HG03432 (cell line): ENCODE measurements at regions not wholly inside any gene's neighbourhood (a gene's known extent, or its start where the extent isn't known, plus 50 kb on each side); places are given as distances from the start of the nearest gene placed in this dataset.
"Not testable (repeated sequence)": the region's sequence is repeated elsewhere in the genome, so short reads cannot be mapped to it uniquely, and the experiment has no call there.

ENCODE experiments used
- ATAC-seq: cut with Tn5 transposase; IDR thresholded peaks from one replicate; pipeline ENCODE4 v1.9.1; 2021; ENCODE audit warnings: mild to moderate bottlenecking, moderate library complexity; ENCODE audit not compliant: unreplicated experiment

DNA sequence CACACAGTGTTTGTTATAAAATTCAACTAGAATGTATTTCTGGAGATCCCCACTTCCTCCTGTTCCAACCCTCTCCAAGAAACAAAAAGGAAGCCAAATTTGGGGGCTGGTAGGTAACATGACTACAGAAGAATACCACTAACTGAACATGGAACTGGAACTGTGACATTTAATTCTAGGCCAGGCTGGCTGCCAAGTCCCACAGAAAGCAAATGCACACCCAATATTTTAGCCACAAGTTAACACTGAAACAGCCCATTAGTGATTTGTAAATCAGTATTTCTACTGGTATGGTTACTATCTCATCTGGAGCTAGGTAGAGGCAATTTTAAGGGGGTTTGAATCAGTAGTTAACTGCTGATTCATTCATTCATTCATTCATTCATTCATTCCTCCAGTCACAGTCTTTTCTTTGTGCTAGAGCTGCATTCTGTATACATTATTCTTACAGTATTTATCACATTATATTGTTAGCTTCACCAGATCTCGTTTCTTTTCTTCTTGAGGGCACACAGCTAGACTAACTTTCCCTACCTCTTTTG lies 131.7 kb upstream of the GDNF start:
- no peak for ATAC-seq

DNA sequence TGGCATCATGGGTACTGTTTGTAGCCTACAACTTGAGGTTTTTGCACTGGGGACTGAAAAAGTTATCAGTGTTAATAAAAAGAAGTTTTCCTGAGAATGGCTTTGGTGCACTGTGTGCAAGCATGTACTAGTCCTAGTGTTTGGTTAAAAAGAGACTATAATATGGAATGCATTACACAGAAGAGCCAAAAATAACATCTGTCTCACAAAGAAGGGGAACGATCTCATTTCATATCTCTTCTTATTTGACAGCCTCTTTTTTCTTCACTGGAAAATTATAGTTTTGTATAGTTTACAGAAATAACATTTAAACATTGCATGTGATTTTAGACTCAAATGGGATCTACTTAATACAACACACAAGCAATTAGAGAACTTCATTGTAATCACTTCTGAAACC lies 127.0 kb upstream of the GDNF start:
- no peak for ATAC-seq

DNA sequence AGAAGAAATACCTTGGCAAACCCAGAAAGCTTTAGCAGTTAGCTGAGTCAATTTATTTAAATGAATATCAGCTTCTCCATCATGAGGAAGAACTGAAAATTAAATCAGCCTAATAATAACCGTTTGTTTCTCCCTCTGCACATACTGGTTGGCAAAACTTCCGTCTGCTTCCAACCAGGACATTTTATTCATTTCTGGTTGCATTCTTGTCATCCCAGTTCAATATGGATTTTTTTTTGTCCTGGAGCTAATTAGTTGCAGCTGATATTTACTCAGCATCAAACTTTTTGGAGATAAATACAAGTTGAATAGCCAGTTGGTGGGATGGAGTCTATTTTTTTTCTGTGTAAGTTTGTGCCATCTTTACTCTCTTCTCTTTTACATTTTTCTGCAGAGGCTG lies 126.5 kb upstream of the GDNF start:
- no peak for ATAC-seq

DNA sequence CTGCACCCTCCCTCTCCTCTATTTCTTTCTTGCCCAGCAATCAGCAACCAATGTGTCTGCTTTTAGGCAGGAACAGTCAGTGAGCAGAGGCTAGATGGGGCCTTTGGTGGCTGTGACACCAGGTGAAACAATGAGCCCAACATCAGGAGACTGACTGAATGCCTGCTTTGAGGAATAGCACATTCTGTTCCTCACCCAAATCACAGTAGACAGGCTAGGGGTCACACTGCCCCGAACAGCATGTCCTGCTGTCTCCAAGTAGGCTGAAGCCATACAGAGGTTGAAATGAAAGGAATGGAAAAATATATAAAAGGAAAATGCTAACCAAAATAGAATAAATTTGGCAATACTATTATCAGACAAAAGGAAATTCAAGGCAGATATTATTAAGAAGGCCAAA lies 122.5 kb upstream of the GDNF start:
- no peak for ATAC-seq

DNA sequence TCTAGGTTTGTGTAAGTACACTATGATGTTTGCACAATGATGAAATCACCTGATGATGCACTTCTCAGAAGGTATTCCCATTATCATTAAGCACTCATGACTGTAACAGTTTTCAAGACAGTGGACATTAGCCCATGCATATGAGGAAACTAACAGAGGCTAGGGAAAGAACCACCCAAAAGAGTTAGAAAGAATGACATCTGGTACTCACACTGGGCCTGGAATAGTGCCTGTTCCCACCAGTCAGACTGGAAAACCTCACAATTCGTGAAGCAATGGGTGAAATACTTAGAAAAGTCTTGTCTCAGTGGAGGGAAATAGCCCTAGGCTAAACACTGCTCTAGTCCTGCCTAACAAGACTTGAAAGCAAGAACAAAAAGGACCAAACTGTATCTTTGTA lies 117.4 kb upstream of the GDNF start:
- ATAC-seq, result no peak

DNA sequence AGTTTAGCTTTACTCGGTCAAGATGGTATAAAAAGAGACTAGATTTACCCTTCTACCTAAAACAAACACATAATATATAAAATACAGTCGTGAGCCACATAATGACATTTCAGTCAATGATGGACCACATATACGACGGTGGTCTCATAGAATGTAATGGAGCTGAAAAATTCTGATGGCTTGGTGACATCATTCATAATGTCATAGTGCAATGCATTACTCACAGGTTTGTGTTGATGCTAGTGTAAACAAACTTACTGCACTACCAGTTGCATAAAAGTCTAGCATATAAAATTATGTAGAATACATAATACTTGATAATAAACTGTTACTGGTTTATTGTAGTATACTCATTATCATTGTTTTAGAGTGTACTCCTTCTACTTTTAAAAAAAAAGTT lies 115.9 kb upstream of the GDNF start:
- no peak for ATAC-seq

DNA sequence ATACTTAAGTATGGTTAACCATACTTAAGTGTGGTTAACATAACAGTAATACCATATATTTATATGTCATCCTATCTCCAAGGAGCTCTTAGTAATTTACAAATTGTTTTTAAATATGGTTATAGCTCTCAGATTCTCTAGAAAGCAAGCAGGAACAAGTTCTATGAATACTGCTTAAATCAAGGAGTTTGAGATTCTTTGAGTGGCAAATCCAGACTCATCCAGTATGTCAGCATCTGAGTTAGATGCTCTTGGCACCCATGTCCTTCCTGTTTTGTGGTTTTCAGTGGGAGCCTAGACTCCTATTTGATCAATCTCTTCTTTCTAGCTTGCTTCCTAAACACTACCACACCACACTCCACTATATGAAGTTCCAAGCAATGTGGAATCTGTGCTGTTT lies 114.7 kb upstream of the GDNF start:
- no peak for ATAC-seq

DNA sequence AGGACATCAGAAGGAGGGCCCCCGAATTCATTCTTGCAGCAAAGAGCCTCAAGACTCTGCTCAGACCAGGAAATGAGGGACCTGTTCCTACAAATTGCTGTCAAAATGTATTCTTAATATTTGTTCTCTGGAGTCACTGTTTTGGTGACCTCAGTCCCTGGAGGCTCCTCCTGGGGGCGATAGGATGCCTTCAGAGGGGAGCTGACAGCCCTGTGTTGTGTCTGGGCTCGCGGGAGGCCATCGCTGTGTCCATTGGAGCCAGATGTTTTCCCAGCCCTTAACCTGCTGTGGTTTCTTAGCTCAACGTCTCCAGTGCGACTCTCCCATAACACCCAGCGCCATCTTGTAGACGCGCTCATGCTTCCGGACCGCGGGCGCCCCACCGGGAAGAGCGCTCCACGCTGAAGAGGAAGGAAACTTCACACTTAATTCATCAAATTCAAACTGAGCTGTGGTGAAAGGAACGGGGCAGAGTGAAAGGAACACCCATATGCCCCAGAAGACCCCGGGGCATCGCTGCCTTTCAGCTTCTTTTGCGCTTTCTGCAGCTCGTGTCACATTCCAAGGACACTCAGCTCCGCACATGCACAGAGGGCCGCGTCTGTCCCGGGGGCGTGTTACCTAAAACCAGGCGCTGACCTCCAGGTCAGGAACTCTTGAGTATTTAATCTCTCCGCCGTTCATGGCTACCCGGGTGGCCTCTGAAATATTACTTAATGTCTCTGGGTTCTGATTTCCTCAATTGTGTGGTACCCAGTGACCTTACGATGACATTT lies 112.3 kb upstream of the GDNF start:
- ATAC-seq, result no peak

DNA sequence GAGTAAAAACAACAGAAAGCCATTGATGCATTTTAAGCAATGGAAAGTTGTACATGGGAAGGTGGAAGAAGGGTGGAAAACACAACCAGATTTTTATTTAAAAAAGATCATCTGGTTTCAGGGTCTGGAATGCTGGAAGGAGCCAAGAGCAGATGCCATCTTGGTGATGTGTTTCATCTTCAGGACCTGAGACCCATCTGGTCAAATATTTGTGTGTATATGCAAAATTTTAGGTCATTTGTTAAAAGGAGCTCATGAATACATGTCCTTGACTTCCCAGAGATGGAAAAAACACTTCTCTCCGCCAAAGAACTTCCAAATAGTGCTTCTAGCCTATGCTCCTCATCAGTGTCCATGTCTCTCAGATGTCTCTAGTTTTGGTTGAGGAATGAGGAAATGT lies 110.6 kb upstream of the GDNF start:
- no peak for ATAC-seq

DNA sequence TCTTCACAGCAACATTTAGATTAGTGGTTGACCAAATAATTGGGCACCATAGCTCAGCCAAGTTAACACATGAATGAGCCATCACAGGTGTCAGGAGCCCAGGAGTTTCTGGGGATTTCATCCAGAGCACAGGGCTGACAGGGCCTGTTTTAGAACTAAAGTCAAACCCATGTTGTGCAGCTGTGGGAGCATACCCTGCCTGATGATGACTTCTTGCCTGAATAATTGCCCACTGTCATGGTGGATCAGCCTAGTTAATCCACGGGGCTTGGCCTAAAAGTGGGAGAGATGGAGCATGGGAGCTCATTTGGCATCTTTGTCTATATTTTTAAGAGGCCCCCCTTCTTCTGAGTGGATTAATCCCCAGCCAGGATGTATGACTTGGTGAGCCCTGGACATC lies 105.6 kb upstream of the GDNF start:
- no peak for ATAC-seq

DNA sequence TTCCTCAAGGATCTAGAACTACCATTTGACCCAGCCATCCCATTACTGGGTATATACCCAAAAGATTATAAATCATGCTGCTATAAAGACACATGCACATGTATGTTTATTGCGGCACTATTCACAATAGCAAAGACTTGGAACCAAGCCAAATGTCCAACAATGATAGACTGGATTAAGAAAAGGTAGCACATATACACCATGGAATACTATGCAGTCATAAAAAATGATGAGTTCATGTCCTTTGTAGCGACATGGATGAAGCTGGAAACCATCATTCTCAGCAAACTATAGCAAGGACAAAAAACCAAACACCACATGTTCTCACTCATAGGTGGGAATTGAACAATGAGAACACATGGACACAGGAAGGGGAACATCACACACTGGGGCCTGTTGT lies 103.3 kb upstream of the GDNF start:
- not testable (repeated sequence) for ATAC-seq

DNA sequence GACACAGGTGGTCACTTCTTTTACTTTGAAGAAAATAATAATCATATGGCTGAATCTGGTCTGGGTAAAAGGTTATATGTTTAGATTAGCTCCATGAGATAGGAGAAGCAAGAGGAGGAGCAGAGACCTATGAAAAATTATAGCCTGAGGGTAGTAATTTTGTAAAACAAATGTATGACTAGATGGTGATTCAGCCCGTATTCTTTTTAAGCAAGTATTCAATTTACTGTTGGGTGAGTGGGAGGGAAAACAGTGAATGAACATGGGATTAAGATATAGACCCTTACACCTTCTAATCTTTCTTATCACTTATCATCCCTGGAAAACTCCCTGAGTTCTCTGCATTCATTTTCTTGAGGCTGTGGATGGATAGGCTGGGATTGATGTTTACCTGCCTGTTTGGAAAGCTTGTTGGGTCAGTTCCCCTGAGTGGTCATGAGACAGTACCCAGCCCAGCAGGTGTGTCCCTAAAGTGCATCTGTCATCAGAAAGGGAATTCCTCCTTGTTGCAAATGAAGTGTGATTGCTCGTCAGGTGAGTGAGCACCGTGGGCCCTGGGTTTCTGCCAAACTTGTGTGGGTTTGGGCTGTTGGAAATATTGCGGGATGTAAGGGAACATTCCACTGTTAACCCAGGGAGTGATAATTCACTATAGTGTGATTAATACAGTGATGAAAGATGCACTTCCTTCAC lies 101.2 kb upstream of the GDNF start:
- ATAC-seq, result no peak

DNA sequence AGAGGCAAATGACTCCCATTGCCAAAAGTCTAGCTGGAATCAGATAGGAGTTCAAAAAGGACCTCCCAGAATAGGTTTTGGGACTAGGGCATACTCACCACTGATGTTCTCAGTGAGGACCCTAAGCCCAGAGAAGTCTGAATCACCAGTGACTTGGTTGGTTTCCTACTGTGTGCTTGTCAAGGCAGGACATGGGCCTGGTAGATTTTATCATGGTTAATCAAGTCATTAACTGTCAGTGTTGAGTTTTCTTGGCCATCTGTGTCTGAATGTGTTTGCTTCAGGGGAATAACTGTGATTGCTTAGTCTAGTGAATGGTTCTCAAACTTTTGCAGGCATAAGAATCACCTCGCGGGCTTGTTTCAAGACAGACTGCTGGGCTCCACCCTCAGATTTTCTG lies 99.0 kb upstream of the GDNF start:
- no peak for ATAC-seq

DNA sequence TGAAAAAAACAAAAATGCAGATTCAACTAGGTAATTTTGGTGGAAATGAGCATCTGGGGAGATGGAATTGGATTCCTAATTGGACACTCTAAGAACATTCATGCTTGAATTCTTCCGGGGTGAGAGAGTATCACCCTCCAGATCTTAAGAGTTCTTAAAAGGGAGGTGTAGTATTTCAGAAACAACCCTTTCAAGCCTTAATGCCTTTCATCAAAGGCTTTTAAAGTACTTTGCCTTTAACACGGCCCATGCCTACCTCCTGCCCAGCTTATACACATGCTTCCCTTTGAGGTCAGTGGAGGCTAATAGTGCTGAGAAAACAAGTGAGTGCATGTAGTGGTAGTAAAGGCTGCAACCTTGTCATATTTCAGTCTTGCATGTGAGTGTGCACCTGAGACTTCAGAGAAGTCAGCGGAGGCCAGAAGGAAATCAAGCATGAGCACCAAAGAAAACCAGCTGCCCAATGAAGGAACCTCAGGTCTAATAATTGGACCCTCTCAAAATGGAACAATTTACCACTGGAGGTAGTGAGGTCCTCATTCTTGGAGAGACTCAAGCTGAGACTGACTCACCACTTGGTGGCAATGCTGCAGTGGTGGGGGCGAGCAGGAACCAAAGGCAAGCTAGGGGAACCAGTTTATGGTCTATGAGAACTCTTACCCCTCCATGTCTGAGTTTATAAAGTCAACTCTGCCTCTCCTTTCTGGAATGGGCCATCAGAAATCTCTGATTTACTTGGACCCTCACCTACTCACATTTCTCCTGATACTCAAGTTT lies 98.4 kb upstream of the GDNF start:
- no peak for ATAC-seq

DNA sequence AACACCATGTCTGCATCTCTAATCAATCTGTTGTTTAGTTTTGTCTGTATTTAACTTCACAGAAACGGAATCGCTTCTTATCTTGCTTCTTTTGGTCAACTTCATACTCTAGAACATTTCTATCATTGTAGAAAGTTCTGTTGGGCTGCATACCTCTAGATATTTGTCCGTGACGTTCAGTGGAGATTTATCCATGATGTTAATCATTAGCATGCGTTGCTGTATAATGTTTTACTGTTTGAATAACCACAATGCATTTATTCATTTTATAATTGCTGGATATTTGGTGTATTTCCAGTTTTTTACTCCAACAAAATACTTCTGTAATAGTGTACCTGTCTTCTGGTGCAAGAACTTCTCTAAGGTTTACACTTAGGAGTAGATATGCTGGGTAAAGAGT lies 96.2 kb upstream of the GDNF start:
- ATAC-seq, result no peak

DNA sequence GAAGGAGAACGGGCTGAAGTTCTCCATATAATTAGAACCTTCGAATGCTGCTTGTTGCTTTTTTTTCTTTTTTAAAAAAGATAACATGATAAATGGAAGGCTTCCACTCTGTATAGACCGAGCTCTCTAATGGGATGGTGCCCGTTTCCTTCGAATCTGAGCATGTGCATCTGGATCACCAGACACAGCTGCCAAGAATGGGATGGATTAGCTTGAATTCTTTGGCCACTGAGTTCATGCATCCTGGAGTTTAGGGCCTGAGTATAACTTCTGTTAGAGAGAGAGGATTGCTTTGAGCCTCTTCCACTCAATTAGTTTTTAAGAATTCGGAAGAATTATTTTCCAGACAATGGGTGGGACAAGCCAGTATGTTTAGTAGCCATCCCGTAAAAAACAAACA lies 93.7 kb upstream of the GDNF start:
- ATAC-seq, result no peak

DNA sequence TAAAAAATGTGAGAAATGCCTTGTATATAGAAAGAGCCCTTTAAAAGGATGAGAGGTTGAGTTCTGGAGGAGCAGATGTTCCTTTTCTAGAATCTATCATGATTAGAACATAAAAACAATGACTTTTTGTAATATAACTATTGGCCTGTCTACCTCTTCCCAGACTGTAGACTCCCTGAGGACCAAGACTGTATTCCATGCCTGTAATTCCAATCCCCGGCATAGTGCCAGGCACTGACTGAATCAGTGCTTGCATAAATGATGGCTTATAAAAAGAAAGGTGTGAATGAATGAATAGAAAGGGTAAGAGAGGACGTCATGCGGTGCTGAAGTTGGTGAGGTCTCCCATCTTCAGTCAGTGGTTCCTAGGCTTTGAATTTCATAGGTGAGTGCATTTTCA lies 92.6 kb upstream of the GDNF start:
- no peak for ATAC-seq

DNA sequence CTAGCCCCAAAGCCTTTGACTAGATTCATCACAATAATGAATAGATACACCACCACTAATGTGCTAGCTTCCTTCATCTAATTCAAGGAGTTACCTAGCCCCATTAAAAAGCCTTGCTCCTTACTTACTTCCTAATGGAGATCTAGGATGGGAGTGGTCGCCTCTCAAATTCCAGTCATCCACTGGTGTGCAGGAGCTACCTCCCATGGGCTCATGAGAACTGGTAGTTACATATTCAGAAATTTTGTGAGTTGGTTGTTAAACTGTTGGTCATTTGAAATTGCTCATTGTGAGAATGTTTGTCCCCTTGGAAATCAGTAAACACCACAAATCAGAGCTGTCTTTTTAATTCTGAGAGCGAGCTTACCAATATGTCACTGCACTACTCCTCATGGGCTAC lies 91.7 kb upstream of the GDNF start:
- ATAC-seq, result no peak

DNA sequence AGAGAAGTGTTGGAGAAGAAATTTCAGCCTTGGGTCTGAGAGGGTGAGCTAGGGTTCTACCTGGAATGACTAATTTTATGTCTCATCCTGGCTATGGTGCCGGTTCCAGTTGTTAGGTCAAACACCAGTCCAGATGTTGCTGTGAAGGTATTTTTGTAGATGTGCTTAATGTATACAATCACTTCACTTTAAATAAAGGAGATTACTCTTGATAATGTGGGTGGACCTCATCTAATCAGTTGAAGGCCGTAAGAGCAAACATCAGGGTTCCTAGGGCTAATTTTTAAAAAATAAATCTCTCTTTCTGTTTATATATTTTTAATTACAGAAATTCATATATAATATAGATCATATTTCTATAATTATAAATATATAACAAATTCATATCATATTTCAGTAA lies 90.5 kb upstream of the GDNF start:
- ATAC-seq, result no peak

DNA sequence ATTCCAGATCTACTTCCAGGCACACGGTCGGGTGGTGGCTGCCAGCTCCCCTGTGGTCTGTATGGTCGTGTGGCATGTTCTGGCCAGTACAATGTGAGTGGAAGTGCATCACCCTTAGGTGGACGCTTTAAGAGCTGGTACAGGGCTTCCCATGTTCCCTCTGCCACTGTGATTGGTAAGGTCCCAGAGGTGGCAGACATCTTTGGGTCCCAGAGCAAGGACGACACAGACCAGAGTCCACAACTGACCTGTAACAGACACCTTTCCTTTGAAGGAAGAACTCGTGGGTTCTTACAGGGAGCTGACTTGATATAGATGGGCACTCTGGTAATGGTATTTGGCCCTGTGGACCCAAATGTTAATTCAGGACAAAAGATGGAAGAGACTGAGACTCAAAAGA lies 90.0 kb upstream of the GDNF start:
- no peak for ATAC-seq

DNA sequence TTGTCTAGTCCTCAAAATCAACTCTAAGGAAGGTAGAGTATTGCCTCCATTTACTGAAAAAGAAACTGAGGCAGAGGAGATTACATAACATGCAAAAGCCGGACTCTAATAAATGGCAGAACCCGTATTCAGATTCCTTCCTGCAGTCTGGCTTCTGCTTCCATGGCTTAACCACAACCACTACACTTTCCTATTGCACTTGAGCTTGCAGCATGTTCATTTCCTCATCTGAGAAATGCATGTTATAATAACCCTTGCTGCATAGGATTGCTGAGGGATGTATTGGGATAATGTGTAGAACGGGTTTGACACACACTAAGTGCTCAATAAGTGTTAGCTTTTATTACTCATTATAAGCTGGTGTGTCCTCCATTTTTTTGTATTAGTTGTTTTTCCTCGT lies 87.9 kb upstream of the GDNF start:
- ATAC-seq, result not testable (repeated sequence)

DNA sequence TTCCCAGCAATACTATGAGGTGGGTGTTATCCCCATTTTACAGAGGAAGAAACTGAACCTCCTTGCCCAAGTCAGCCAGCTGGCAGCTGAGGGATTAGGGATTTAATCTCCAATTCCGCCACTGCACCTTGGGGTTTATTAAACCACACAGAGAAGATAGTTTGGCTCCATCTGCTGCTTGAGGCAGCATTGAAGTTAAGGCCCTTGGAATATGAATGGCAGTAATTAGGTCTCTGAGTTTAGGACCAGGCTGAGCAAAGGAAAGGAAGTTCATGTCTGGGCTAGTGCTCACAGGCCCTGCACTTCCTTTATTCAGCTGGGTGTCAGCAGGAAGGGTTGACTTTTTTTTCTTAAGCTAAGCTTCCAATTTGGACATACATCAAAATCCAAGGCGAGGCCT lies 86.9 kb upstream of the GDNF start:
- ATAC-seq, result no peak
